Lung (tissue), 11 donors: ENCODE measurements at regions not wholly inside any gene's neighbourhood (a gene's known extent, or its start where the extent isn't known, plus 50 kb on each side); places are given as distances from the start of the nearest gene placed in this dataset.

Source experiments
- ATAC-seq: fragments of 200-7000 bp; cut with Tn5 transposase; one replicate; pipeline ENCODE4 v1.9.1; 2020; ENCODE audit warnings: moderate number of reproducible peaks; ENCODE audit not compliant: insufficient read depth, low FRiP score
- DNase-seq, 3 donors: peaks; one replicate each; pipeline ENCODE4 v3.0.0-alpha.2; 2013 to 2017
- H3K27ac ChIP-seq, 2 donors: one replicate each; pipeline ENCODE4 v1.5.1; 2013; ENCODE audit warnings: mild to moderate bottlenecking in 2 of 2, moderate library complexity in 2 of 2, control low read depth in 1 of 2, inconsistent platforms in 1 of 2, low read depth in 1 of 2, low read length in 1 of 2
- H3K27me3 ChIP-seq, 3 donors: one replicate each; pipeline ENCODE4 v1.5.1; 2013; ENCODE audit warnings: low read length in 2 of 3; ENCODE audit not compliant: control insufficient read depth in 3 of 3, insufficient read depth in 3 of 3
- H3K36me3 ChIP-seq, 4 donors: one replicate each; pipeline ENCODE4 v1.5.1; 2013; ENCODE audit warnings: low read length in 4 of 4, mild to moderate bottlenecking in 1 of 4, moderate library complexity in 1 of 4; ENCODE audit not compliant: control insufficient read depth in 4 of 4, insufficient read depth in 4 of 4
- H3K4me1 ChIP-seq, 5 donors: one replicate each; pipeline ENCODE4 v1.5.1; 2013; ENCODE audit warnings: low read length in 5 of 5, mild to moderate bottlenecking in 2 of 5, moderate library complexity in 1 of 5; ENCODE audit not compliant: control insufficient read depth in 5 of 5, insufficient read depth in 5 of 5
- H3K4me3 ChIP-seq: one replicate; pipeline ENCODE4 v1.5.1; 2013; ENCODE audit warnings: mild to moderate bottlenecking, control low read depth, moderate library complexity
- H3K9ac ChIP-seq, 2 donors: one replicate each; pipeline ENCODE4 v1.5.1; 2013; ENCODE audit warnings: low read length in 2 of 2, control low read depth in 1 of 2; ENCODE audit not compliant: insufficient read depth in 1 of 2
- H3K9me3 ChIP-seq, 4 donors: one replicate each; pipeline ENCODE4 v1.5.1; 2013; ENCODE audit warnings: low read length in 3 of 4, mild to moderate bottlenecking in 1 of 4, moderate library complexity in 1 of 4; ENCODE audit not compliant: control insufficient read depth in 4 of 4, insufficient read depth in 3 of 4
- WGBS, 2 donors: extraction: QIAGEN DNeasy Blood & Tissue Kit; methylation state at CpG; one replicate each; pipeline ENCODE4 v1.1.7; 2013; 5-methylcytosine and 5-hydroxymethylcytosine counted together
- TF ChIP-seq, protein P1 (sequence below): IDR thresholded peaks from 2 replicates; pipeline ENCODE4 v1.5.1; 2012; ENCODE audit warnings: mild to moderate bottlenecking; ENCODE audit errors: control extremely low read depth, extremely low read depth
- donor health status: control.
- donor health status: control.
- donor health status: Bipolar disorder and iron deficiency.
- donor health status: healthy.
- donor health status: DM: yes; HTN: yes; CAD: no.

DNA sequence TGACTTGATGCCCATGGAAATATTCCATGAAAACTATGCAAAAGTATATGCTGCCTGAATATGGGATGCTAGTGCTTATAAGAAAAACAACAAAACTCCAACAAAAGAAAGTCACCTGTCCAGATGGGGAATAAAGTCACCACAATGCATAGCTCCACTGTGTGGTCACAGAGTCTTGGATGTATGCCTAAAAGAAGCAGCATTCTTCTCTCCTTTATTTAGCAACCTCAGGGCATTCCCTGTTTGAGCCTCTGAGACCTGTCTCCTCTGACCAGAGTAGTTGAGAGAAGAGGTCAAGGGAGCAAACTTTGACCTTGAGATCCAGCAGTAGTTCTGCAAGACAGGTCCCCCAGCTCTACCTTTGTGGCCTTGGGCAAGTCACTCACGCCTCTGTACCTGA, 287.5 kb downstream of the MED10 start:
- H3K27me3 ChIP-seq = no peaks in the 10 kb centered on the region
- ATAC-seq (no peak), DNase-seq (no peak)
- no peaks in the 10 kb centered on the region for H3K4me1 ChIP-seq
- H3K27ac ChIP-seq = no peak overlapping the region
- H3K4me3 ChIP-seq = no peak overlapping the region
- TF ChIP-seq, protein P1, sequence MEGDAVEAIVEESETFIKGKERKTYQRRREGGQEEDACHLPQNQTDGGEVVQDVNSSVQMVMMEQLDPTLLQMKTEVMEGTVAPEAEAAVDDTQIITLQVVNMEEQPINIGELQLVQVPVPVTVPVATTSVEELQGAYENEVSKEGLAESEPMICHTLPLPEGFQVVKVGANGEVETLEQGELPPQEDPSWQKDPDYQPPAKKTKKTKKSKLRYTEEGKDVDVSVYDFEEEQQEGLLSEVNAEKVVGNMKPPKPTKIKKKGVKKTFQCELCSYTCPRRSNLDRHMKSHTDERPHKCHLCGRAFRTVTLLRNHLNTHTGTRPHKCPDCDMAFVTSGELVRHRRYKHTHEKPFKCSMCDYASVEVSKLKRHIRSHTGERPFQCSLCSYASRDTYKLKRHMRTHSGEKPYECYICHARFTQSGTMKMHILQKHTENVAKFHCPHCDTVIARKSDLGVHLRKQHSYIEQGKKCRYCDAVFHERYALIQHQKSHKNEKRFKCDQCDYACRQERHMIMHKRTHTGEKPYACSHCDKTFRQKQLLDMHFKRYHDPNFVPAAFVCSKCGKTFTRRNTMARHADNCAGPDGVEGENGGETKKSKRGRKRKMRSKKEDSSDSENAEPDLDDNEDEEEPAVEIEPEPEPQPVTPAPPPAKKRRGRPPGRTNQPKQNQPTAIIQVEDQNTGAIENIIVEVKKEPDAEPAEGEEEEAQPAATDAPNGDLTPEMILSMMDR = no peak
- no peaks in the 10 kb centered on the region for H3K36me3 ChIP-seq
- H3K9ac ChIP-seq = no peak overlapping the region
- H3K9me3 ChIP-seq = peaks cover 0 to 7% (median 2%) of the 10 kb centered on the region in 4 donors
- 85 to 100% methylated on average over 1 of the region's 1 CpG for WGBS, 2 donors

DNA sequence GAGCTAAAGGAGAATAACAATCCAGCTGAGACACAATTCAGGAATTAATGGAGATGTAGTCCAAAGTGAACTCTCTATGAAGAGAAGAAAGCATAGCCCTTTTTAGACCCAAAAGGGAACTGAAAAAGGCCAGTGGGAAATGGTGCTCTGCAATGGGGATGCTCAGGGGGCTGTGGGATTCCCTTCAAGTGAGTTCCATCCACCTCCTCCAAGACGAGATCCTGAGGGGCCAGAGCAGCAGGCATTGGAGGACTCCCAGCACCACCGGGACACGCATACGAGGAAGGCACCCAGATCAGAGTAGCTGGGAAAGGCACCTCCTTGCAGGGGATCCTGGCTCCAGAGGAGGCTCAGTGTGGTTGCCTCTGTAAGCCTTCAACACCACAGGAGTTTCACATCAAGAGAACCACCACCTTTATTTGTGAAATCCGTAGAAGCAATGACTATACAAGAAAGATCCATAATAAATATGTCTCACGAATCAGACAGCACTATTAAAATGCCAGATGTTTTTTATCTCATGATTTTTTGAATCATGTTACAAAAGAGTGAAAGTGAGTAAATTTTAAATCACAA, 288.2 kb downstream of the MED10 start:
- peaks cover 0 to 7% (median 0%) of the 10 kb centered on the region in 4 donors for H3K9me3 ChIP-seq
- TF ChIP-seq, protein P1 = no peak
- no peak for ATAC-seq
- no peak overlapping the region for H3K27ac ChIP-seq
- H3K27me3 ChIP-seq = no peaks in the 10 kb centered on the region
- no peak overlapping the region for H3K4me3 ChIP-seq
- H3K36me3 ChIP-seq = no peaks in the 10 kb centered on the region
- no peak for DNase-seq
- 83 to 84% methylated on average over 6 of the region's 6 CpGs for WGBS, 2 donors
- no peak overlapping the region for H3K9ac ChIP-seq
- H3K4me1 ChIP-seq = no peaks in the 10 kb centered on the region

DNA sequence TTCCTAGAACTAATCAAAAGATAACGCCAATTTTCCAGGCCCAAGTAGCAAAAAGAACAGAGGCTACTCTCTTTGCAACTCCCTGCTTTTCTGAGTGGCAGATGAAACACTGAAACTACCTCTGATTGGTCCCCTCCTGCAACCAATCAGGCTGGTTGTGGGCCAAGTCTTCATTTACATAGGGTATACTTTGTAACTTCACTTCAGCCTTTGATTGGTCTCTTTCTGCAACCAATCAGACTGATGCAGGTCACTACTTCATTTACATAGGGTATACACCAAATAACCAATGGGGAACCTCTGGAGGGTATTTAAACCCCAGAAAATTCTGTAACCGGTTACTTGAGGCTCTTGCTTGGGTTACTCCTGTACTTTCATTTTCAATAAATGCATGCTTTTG, 289.6 kb downstream of the MED10 start:
- ATAC-seq = no peak
- H3K36me3 ChIP-seq = no peaks in the 10 kb centered on the region
- TF ChIP-seq, protein P1 = no peak
- H3K9me3 ChIP-seq = peaks cover 0 to 9% (median 0%) of the 10 kb centered on the region in 4 donors
- 85 to 92% methylated on average over 2 of the region's 2 CpGs for WGBS, 2 donors
- no peaks in the 10 kb centered on the region for H3K4me1 ChIP-seq
- H3K4me3 ChIP-seq = no peak overlapping the region
- H3K9ac ChIP-seq = no peak overlapping the region
- H3K27me3 ChIP-seq = no peaks in the 10 kb centered on the region
- no peak overlapping the region for H3K27ac ChIP-seq
- no peak for DNase-seq

DNA sequence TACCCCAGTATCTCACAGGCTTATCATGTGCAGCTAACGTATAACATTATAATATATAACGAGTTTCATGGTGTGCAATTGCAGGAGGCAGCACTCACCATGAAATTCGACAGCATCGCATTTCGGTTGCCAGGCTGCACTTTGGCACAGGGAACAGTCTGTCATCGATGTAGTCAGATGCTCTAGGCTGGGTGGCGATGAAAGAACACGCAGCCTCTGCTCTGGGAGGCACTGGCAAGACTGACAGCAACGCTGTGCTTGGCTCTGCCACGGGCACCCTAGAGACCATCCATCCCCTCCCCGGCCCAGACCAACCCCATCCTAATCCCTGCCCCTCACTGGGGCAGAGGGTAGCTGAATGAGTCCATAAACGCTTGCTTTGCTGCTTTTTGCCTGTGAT, 290.8 kb downstream of the MED10 start:
- WGBS, 2 donors = 91 to 93% methylated on average over 12 of the region's 12 CpGs
- peaks cover 0 to 9% (median 0%) of the 10 kb centered on the region in 4 donors for H3K9me3 ChIP-seq
- H3K36me3 ChIP-seq = no peaks in the 10 kb centered on the region
- H3K4me1 ChIP-seq = no peaks in the 10 kb centered on the region
- TF ChIP-seq, protein P1 = no peak
- DNase-seq (no peak), ATAC-seq (no peak)
- no peak overlapping the region for H3K4me3 ChIP-seq
- no peak overlapping the region for H3K27ac ChIP-seq
- no peaks in the 10 kb centered on the region for H3K27me3 ChIP-seq
- no peak overlapping the region for H3K9ac ChIP-seq
